ENCODE measurements at regions not wholly inside any gene's neighbourhood (a gene's known extent, or its start where the extent isn't known, plus 50 kb on each side); places are given as distances from the start of the nearest gene placed in this dataset.

DNA sequence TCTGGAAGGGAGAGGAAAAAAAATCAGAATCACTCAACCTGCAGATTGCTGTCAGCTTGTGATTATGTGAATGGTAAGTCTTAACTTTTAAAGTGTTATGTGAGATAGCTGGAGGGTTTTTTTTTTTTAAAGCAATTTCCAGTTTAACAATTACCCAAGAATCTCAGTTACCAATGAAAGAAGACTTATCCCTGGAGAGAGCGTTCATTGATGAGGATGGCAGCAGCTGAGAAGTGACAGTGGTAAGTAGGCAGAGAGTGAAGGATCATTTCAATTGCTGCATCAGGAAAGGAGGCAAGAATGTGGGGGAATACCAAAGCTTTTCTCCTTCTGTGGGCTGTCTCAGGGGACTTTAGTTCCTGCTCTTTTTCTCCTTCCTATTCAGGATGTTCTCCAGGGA lies 370.2 kb upstream of the C9orf72 start:
- TF ChIP-seq POLR2A (IDR thresholded peaks at IDR 0.05) = no peak
- TF ChIP-seq, protein P1, sequence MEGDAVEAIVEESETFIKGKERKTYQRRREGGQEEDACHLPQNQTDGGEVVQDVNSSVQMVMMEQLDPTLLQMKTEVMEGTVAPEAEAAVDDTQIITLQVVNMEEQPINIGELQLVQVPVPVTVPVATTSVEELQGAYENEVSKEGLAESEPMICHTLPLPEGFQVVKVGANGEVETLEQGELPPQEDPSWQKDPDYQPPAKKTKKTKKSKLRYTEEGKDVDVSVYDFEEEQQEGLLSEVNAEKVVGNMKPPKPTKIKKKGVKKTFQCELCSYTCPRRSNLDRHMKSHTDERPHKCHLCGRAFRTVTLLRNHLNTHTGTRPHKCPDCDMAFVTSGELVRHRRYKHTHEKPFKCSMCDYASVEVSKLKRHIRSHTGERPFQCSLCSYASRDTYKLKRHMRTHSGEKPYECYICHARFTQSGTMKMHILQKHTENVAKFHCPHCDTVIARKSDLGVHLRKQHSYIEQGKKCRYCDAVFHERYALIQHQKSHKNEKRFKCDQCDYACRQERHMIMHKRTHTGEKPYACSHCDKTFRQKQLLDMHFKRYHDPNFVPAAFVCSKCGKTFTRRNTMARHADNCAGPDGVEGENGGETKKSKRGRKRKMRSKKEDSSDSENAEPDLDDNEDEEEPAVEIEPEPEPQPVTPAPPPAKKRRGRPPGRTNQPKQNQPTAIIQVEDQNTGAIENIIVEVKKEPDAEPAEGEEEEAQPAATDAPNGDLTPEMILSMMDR (IDR thresholded peaks at IDR 0.05) = no peak

Measured in lower leg skin (tissue), 3 donors.